Esophagus muscularis mucosa (tissue), 4 donors: ENCODE measurements at regions not wholly inside any gene's neighbourhood (a gene's known extent, or its start where the extent isn't known, plus 50 kb on each side); places are given as distances from the start of the nearest gene placed in this dataset.

Experiments used
- DNase-seq: peaks from one replicate; pipeline ENCODE4 v3.0.0-alpha.2; 2017; ENCODE audit errors: extremely low spot score
- H3K27ac ChIP-seq, 4 donors: fragments of 200-600 bp; sonication (generic); replicated peaks in 1 of 4; 1 replicate in 3 of 4; 2 replicates in 1 of 4; pipeline ENCODE4 v1.5.1; 2016 to 2019; ENCODE audit warnings: mild to moderate bottlenecking in 1 of 4
- H3K27me3 ChIP-seq, 4 donors: fragments of 200-600 bp; sonication (generic); one replicate each; pipeline versions ENCODE4 v1.5.1 to v1.6.0; 2016 to 2019
- H3K36me3 ChIP-seq, 4 donors: fragments of 200-600 bp; sonication (generic); one replicate each; pipeline ENCODE4 v1.5.1; 2016 to 2019
- H3K4me1 ChIP-seq, 4 donors: fragments of 200-600 bp; sonication (generic); one replicate each; pipeline ENCODE4 v1.5.1; 2016 to 2019
- H3K4me3 ChIP-seq, 4 donors: fragments of 200-600 bp; sonication (generic); 1 replicate in 2 of 4; 2 replicates in 2 of 4; pipeline ENCODE4 v1.5.1; 2016 to 2019; ENCODE audit warnings: mild to moderate bottlenecking in 4 of 4, moderate library complexity in 1 of 4
- H3K9me3 ChIP-seq, 4 donors: fragments of 200-600 bp; sonication (generic); 1 replicate in 3 of 4; 2 replicates in 1 of 4; pipeline ENCODE4 v1.5.1; 2016 to 2019
- CTCF ChIP-seq, 3 experiments: fragments of 200-600 bp in 2 of 3; fragments of 450-650 bp in 1 of 3; sonication (generic) in 2 of 3; IDR thresholded peaks; one replicate each; pipeline ENCODE4 v1.5.1; 2017 to 2019; ENCODE audit warnings: antibody characterized with exemption in 3 of 3, mild to moderate bottlenecking in 2 of 3, moderate library complexity in 1 of 3
- EP300 ChIP-seq: sonication (generic); formaldehyde crosslinking; IDR thresholded peaks from one replicate; pipeline ENCODE4 v1.6.1; 2017; ENCODE audit warnings: antibody characterized with exemption
- POLR2A ChIP-seq: fragments of 450-650 bp; IDR thresholded peaks from one replicate; pipeline ENCODE4 v1.6.1; 2017; ENCODE audit warnings: antibody characterized with exemption, moderate library complexity, mild to moderate bottlenecking, low read depth
- POLR2AphosphoS5 ChIP-seq, 2 donors: sonication (generic); formaldehyde crosslinking; IDR thresholded peaks; one replicate each; pipeline ENCODE4 v1.6.1; 2017; ENCODE audit warnings: antibody characterized with exemption in 2 of 2
- WGBS: methylation state at CpG from one replicate; pipeline ENCODE4 v1.1.5; 2018; 5-methylcytosine and 5-hydroxymethylcytosine counted together
- intact Hi-C: fragments of 100-400 bp; cut with DNase I; formaldehyde crosslinking; loops from one replicate; pipeline ENCODE4 v1.15.1; 2023

GRCh38 chr18:7288544-7288943, 57.7 kb downstream of the LRRC30 start:
- Histone ChIP-seq H3K27me3 (no peaks in the 10 kb centered on the region), H3K9me3 (no peaks in the 10 kb centered on the region), H3K36me3 (no peaks in the 10 kb centered on the region), H3K27ac (no peak overlapping the region), H3K4me3 (no peak overlapping the region), H3K4me1 (no peaks in the 10 kb centered on the region)
- 84% methylated on average over 6 of the region's 6 CpGs for WGBS
- intact Hi-C loops = no loop called here
- TF ChIP-seq POLR2AphosphoS5 (IDR thresholded peaks at IDR 0.05) (no peak), EP300 (no peak), CTCF (IDR thresholded peaks at IDR 0.05) (no peak), POLR2A (no peak)
- no peak for DNase-seq

GRCh38 chr18:7290077-7290476, 59.2 kb downstream of the LRRC30 start:
- no peaks in the 10 kb centered on the region for H3K4me1 ChIP-seq
- no peak overlapping the region for H3K4me3 ChIP-seq
- WGBS = 79% methylated on average over 3 of the region's 3 CpGs
- DNase-seq = no peak
- no peak overlapping the region for H3K27ac ChIP-seq
- TF ChIP-seq POLR2AphosphoS5 (IDR thresholded peaks at IDR 0.05) (no peak), EP300 (no peak), CTCF (IDR thresholded peaks at IDR 0.05) (no peak), POLR2A (no peak)
- H3K27me3 ChIP-seq = no peaks in the 10 kb centered on the region
- intact Hi-C loops = no loop called here
- no peaks in the 10 kb centered on the region for H3K36me3 ChIP-seq
- no peaks in the 10 kb centered on the region for H3K9me3 ChIP-seq

- TF ChIP-seq EP300 (no peak), CTCF (IDR thresholded peaks at IDR 0.05) (no peak), POLR2A (no peak), POLR2AphosphoS5 (IDR thresholded peaks at IDR 0.05) (no peak)
- Histone ChIP-seq H3K27ac (no peak overlapping the region), H3K4me3 (no peak overlapping the region), H3K27me3 (no peaks in the 10 kb centered on the region), H3K36me3 (no peaks in the 10 kb centered on the region), H3K4me1 (no peaks in the 10 kb centered on the region), H3K9me3 (no peaks in the 10 kb centered on the region)
- no peak for DNase-seq
- intact Hi-C loops = no loop called here
- WGBS = 70% methylated on average over 3 of the region's 3 CpGs
Observed at GRCh38 chr18:7291046-7291445, 60.2 kb downstream of the LRRC30 start.

- no peak overlapping the region for H3K27ac ChIP-seq
- H3K9me3 ChIP-seq = peaks cover 0 to 21% (median 10%) of the 10 kb centered on the region in 4 donors
- H3K27me3 ChIP-seq = no peaks in the 10 kb centered on the region
- H3K4me1 ChIP-seq = peaks cover 0 to 3% (median 3%) of the 10 kb centered on the region in 4 donors
- TF ChIP-seq POLR2A = no peak
- no peak for TF ChIP-seq CTCF (IDR thresholded peaks at IDR 0.05)
- no peak for TF ChIP-seq EP300
- TF ChIP-seq POLR2AphosphoS5 (IDR thresholded peaks at IDR 0.05) = no peak
- intact Hi-C loops = no loop called here
- no peak for DNase-seq
- no peak overlapping the region for H3K4me3 ChIP-seq
- H3K36me3 ChIP-seq = no peaks in the 10 kb centered on the region
Observed at GRCh38 chr18:7298149-7298548, 67.3 kb downstream of the LRRC30 start.

- H3K4me3 ChIP-seq = no peak overlapping the region
- H3K9me3 ChIP-seq = peaks cover 0 to 21% (median 10%) of the 10 kb centered on the region in 4 donors
- TF ChIP-seq POLR2AphosphoS5 (IDR thresholded peaks at IDR 0.05) (no peak), EP300 (no peak)
- WGBS = 95% methylated on average over 1 of the region's 1 CpG
- DNase-seq = no peak
- no peaks in the 10 kb centered on the region for H3K36me3 ChIP-seq
- no peak overlapping the region for H3K27ac ChIP-seq
- H3K4me1 ChIP-seq = peaks cover 0 to 16% (median 14%) of the 10 kb centered on the region in 4 donors
- intact Hi-C loops = no loop called here
- no peaks in the 10 kb centered on the region for H3K27me3 ChIP-seq
Observed at GRCh38 chr18:7301094-7301493, 70.2 kb downstream of the LRRC30 start.
